GM21717 (cell line): ENCODE measurements at regions not wholly inside any gene's neighbourhood (a gene's known extent, or its start where the extent isn't known, plus 50 kb on each side); places are given as distances from the start of the nearest gene placed in this dataset.

ENCODE experiments used
- ATAC-seq: cut with Tn5 transposase; IDR thresholded peaks from one replicate; pipeline ENCODE4 v1.9.1; 2021; ENCODE audit warnings: mild to moderate bottlenecking, moderate library complexity; ENCODE audit not compliant: unreplicated experiment

GRCh38 chrX:96430756-96431455 lies 253.7 kb upstream of the DIAPH2 start:
- no peak for ATAC-seq

- no peak for ATAC-seq
These were observed 252.0 kb upstream of the DIAPH2 start for GRCh38 chrX:96432647-96433046.

GRCh38 chrX:96433409-96434077 lies 251.1 kb upstream of the DIAPH2 start:
- ATAC-seq = no peak

- ATAC-seq = no peak
These were observed 249.1 kb upstream of the DIAPH2 start for GRCh38 chrX:96435378-96436035.

GRCh38 chrX:96436105-96436504 lies 248.5 kb upstream of the DIAPH2 start:
- ATAC-seq = no peak

GRCh38 chrX:96438803-96439202 lies 245.8 kb upstream of the DIAPH2 start:
- ATAC-seq = no peak

- ATAC-seq = no peak
These were observed 243.7 kb upstream of the DIAPH2 start for GRCh38 chrX:96440941-96441340.

- no peak for ATAC-seq
These were observed 239.0 kb upstream of the DIAPH2 start for GRCh38 chrX:96445531-96446065.

GRCh38 chrX:96446524-96446923 lies 238.1 kb upstream of the DIAPH2 start:
- no peak for ATAC-seq

- no peak for ATAC-seq
These were observed 237.5 kb upstream of the DIAPH2 start for GRCh38 chrX:96447161-96447560.

- no peak for ATAC-seq
These were observed 235.5 kb upstream of the DIAPH2 start for GRCh38 chrX:96449191-96449590.

GRCh38 chrX:96449896-96450295 lies 234.7 kb upstream of the DIAPH2 start:
- no peak for ATAC-seq

- peak; percentile 82 for ATAC-seq
These were observed 231.5 kb upstream of the DIAPH2 start for GRCh38 chrX:96453139-96453538.

- ATAC-seq = peak; percentile 48
These were observed 229.6 kb upstream of the DIAPH2 start for GRCh38 chrX:96455078-96455477.

GRCh38 chrX:96464880-96465558 lies 219.6 kb upstream of the DIAPH2 start:
- no peak for ATAC-seq

GRCh38 chrX:96474029-96474740 lies 210.5 kb upstream of the DIAPH2 start:
- ATAC-seq = no peak

GRCh38 chrX:96474741-96475125 lies 209.9 kb upstream of the DIAPH2 start:
- no peak for ATAC-seq

GRCh38 chrX:96480081-96480480 lies 204.6 kb upstream of the DIAPH2 start:
- ATAC-seq = no peak

- ATAC-seq = no peak
These were observed 202.8 kb upstream of the DIAPH2 start for GRCh38 chrX:96481831-96482230.

- ATAC-seq = no peak
These were observed 200.9 kb upstream of the DIAPH2 start for GRCh38 chrX:96483647-96484160.
